ENCODE measurements at regions not wholly inside any gene's neighbourhood (a gene's known extent, or its start where the extent isn't known, plus 50 kb on each side); places are given as distances from the start of the nearest gene placed in this dataset.

- DNase-seq = no peak
These were observed 245.2 kb downstream of the TLE3 start for GRCh38 chr15:69852482-69852881.

- DNase-seq = no peak
These were observed 244.8 kb downstream of the TLE3 start for GRCh38 chr15:69852916-69853315.

DNA sequence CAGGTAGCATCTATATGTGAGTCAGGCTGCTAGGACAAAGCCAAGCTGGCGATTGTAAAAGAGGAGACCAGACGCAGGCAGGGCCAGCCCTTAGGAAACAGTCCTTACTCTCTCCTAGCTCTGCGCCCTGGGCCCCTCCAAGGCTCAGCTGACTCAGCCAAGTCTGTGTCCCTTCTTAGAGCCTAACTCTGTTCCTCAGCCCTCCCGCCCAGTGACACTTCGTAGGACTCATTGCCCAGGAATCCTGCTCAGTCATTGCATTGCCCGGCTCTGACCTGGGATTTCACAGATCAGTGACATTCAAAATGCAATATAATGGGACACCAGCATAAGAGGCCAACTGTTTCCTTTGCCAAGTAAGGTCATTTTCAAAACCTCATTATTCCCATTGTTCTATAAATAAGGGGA, 244.2 kb downstream of the TLE3 start:
- DNase-seq = no peak

DNA sequence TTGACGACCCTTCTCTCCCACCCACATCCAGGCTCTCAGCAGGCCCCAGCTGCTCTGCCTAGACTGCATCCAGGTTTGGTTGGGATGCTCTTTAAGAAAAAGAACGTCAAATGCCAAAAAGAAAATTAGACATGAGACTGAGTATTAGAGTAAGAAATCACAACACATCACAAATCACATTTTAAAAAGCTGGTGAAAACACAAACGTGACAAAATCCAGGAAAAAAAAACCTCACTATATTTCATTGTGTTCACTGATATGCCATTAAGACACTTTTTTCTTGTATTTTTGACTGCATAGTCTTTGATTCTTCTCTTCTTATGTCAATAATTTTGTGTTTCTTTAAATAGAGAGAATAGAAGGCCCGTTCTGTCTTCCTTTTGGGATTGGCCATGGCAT, 243.7 kb downstream of the TLE3 start:
- no peak for DNase-seq

GRCh38 chr15:69854521-69855181, 243.1 kb downstream of the TLE3 start:
- no peak for DNase-seq

DNA sequence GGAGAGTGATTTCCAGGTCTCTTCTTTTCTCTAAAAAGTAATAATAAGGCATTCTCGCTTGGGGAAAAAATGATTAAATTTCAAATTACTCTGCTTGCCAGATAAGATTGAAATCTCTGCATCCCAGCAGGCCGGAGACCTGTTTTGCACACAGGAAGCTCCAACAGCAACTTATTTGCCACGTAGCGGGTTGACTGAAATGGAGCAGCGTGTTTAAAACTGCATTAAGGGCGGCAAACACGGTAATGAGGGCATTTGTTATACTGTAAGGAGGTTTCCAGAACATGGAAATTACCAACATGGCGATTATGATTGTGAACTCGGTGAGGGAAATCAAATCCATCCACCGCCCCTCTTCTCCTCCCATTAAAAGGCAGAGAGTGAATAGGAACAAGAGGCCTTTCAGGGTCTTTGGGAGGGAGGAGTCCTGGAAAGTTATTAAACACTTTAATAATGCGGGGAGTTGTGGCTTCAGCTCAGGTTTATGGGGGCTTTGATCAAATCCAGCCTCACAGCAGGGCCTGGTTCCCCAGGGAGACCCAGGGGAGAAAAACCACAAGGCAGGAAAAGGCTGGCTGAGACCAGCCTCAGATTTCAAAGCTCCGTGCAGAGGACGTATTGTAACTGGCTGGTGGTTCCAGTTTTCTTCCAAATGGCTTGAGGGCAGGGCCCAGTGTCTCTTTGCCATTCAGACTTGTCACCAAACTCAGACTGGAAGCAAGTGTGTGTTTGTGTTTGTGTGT, 242.3 kb downstream of the TLE3 start:
- no peak for DNase-seq

DNA sequence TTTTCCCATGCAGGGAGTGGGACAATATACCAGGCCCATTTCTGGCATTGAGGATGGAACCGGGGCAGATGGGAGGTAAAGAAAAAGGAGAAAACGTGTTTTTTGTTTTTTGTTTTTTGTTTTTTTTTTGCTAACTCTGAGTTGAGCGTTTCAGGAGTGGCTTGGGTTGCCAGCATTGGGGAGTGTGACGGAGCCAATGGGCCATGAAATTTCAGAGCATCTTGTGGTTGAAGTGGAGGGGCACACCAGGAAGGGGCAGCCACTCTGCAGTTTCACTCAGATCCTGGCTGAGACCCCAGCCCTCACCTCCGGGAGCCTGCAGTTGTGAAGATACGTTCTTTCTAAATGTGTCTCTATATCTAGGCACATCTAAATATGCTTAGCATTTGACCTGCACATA, 240.5 kb downstream of the TLE3 start:
- no peak for DNase-seq

DNA sequence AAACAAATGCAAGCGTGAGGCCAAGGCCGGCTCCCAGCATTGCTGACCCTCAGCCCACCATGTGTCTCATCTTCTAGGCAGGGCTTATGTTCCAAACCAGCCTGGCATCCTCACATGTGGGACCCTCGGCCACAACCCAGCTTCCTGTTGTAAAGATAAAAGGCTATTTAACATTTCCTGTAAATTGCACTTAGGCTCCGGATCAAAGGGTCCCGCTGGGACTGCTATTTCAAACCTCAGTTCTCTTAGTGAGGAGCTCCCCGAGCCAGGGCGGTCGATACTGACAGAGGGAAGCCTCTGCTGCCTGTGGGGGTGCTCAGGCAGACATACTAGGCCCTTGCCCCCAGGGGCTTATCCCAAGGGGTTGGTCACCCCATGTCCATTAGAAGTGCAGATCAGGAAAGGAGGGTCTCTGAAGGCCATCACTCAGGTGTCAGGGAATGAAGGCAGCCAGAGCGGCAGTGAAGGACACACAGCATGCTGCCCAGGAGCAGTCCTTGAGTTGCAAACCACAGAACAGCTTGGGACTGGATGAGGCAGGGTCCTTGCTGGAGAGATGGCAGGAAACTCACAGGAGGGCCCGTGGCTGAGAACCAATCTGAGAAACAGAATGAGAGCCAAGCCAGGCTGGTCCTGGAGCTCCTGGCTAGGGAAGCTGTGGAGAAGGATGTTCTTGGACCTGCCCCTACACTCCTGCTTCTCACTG, 239.9 kb downstream of the TLE3 start:
- no peak for DNase-seq

DNA sequence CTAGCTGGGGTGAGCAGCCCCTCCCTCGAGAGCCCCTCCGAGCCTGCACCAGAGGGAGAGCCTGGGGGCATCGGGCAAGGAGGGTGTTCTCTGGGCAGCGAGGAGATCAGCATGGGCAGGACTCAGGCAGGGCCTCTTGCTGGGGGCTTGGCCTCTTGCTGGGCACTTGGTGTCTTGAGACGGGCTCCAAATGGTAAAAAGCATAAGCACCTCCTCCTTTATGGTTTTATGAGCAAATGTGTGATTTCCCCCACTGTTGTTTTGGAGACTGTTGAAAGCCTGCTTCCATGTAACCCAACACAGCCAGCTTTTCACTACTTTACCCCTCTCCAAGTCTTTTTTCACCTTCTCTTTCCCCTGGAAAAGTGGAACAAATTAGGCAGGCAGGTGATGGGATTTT, 239.3 kb downstream of the TLE3 start:
- no peak for DNase-seq

DNA sequence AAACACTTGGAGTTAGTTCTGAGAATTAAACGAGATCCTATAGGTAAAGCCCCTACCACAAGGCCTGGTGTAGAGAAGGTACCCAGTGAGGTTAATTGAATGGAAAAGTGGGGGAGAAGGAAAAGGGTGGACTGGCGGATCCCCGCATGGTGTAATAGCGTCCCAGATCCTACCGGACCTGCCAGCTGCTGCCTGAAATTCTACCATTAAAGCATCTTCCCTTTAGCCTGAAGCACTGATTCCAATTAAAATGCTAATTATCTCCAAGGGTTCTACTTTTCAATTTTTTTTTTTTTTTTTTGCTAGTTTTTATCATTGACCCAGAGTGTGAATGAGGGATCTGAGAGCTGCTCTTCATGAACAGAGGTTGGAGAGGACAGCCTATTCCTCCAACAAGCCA, 237.9 kb downstream of the TLE3 start:
- no peak for DNase-seq

GRCh38 chr15:69860321-69860720, 237.4 kb downstream of the TLE3 start:
- DNase-seq = no peak

DNA sequence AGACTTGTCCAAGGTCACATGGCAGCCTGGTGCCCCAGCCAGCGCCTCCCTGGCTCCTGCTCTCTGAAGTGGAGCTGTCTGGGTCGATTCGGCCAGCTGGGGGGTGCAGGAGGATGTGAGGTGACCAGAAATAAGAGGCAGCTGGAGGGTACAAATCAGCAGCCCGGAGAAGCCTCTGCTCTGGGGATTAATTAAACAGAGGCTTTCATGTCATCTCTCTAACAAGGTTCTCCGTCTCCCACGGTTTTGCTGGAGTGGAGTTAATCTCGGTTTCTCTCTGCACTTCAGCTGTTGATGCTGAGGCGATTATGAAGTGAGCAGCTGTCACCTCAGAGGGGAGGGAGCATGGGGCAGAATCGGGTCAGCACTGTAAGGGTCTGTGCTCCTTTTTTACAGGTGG, 236.8 kb downstream of the TLE3 start:
- no peak for DNase-seq

DNA sequence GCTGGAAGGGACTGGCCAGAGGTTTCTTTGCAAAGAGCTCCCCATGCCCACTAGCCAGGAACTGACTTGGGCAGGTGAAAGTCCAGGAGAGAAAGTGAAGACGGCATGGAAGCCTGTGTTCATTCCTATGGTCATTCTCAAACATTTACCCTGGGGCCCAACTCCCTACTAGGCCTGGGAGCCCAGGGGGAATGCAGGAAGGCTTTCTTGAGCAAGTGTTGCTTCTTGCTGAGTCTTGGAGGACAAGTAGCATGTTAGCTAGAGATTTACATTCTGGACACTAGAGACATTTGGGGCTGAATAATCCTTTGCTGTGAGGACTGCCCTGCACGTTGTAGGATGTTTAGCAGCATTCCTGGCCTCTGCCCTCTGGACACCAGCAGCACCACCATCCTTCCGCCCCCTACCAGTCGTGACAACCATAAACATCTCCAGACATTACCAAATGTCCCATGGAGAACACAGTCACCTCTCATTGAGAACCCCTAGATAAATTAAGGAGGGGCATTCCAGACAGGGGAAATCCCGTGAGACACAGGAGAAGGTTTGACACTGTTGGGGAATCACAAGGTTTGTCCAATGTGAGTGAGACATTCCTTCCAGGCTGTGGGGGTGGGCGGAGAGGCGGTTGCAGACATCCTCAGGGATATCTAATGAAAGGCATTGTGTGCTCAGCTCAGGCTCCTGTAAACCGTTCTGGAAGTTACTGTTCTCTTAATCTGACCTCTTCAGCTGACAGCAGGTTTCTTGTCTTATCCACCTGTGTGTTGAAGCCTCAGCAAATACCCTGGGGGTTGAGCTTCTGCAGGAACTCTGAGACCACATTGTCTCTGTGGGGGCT, 236.2 kb downstream of the TLE3 start:
- DNase-seq = no peak

- no peak for DNase-seq
These were observed 235.2 kb downstream of the TLE3 start for GRCh38 chr15:69862540-69862939.

- DNase-seq = no peak
These were observed 234.3 kb downstream of the TLE3 start for GRCh38 chr15:69863446-69863845.

GRCh38 chr15:69865369-69865768, 232.3 kb downstream of the TLE3 start:
- no peak for DNase-seq

- no peak for DNase-seq
These were observed 229.0 kb downstream of the TLE3 start for GRCh38 chr15:69868756-69869155.

DNA sequence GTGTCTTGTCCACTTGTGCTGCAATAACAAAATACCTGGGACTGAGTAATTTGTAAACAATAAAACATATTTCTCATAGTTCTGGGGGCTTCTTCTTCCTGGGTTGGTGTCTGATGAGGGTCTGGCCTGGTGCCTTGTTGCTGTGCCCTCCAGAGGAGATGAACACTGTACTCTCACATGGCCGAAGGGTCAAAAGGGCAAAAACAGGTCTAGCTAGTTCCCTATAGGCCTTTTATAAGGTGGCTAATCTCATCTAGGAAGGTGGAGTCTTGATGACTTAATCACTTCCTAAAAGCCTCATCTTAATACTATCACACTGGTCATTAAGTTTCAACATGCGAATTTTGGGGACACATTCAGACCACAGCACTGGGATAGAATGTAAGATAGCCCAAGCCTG, 228.4 kb downstream of the TLE3 start:
- no peak for DNase-seq

DNA sequence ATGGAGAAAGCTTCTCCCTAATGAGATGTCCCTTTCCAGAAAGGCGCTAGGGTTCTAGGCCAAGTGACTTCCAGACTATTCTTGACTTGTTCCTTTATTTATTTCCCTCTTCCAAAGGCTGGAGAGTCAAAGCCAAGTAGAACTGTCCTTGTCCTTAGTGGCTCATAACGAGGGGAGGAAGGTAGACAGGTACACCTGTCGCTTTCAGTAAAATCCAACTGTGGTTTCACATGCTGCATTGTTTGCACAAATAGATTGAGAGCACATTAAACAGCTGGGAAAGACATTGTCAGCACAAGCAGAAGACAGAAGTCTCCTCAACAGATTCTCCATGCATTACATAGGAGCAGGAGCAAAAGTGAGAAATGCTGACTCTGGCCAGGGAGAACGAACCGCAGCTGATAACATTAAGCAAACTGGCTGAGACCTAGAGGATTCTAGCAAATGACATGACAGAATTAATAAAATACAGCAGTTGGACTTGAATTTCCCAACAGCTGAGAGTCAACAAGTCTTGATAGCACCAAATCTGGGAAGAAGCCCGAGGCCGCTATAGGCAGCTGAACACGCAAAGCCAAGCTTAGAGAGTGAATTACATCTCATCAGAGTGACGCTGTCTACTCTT, 227.7 kb downstream of the TLE3 start:
- DNase-seq = no peak

- DNase-seq = no peak
These were observed 226.1 kb downstream of the TLE3 start for GRCh38 chr15:69871511-69872134.

DNA sequence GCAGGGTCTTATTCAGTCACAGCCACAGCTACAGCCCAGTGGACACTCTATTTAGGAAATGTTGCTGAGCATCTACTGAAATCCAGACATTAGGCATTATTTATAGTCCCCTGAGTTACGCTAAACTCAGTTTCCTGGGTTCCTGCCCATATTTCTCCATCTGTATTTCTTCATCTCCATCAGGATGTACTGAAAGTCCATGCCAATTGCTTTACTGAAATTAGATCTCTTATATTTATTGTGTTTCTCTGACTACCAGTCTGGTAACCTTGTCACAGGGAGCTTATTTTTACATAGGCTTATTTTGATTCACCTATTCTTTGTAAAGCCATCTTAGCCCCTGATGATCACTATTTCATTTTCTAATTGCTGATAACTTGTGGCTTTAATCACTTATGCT, 223.9 kb downstream of the TLE3 start:
- no peak for DNase-seq

GRCh38 chr15:69874321-69874720, 223.4 kb downstream of the TLE3 start:
- no peak for DNase-seq

All from GOT3 (cell line).